Renal pelvis (tissue), 1 donor: ENCODE measurements at regions not wholly inside any gene's neighbourhood (a gene's known extent, or its start where the extent isn't known, plus 50 kb on each side); places are given as distances from the start of the nearest gene placed in this dataset.

Source experiments
- DNase-seq: peaks from one replicate; pipeline ENCODE4 v3.0.0-alpha.2; 2013

- no peak for DNase-seq
Measured at GRCh38 chr7:110043519-110043918, 1047.4 kb upstream of the LRRN3 start.

GRCh38 chr7:110050785-110051184 is 1040.1 kb upstream of the LRRN3 start:
- DNase-seq = no peak

GRCh38 chr7:110051372-110051771 is 1039.6 kb upstream of the LRRN3 start:
- DNase-seq = no peak

GRCh38 chr7:110056331-110056730 is 1034.6 kb upstream of the LRRN3 start:
- no peak for DNase-seq

- no peak for DNase-seq
Measured at GRCh38 chr7:110058401-110058800, 1032.5 kb upstream of the LRRN3 start.

- DNase-seq = no peak
Measured at GRCh38 chr7:110061387-110061786, 1029.5 kb upstream of the LRRN3 start.

GRCh38 chr7:110065121-110065520 is 1025.8 kb upstream of the LRRN3 start:
- no peak for DNase-seq

- DNase-seq = no peak
Measured at GRCh38 chr7:110066843-110067242, 1024.1 kb upstream of the LRRN3 start.

GRCh38 chr7:110071192-110071591 is 1019.7 kb upstream of the LRRN3 start:
- no peak for DNase-seq

GRCh38 chr7:110075450-110075849 is 1015.5 kb upstream of the LRRN3 start:
- DNase-seq = no peak

GRCh38 chr7:110076194-110076593 is 1014.7 kb upstream of the LRRN3 start:
- DNase-seq = no peak

- DNase-seq = no peak
Measured at GRCh38 chr7:110084181-110084807, 1006.6 kb upstream of the LRRN3 start.

- DNase-seq = peak; percentile 14
Measured at GRCh38 chr7:110090110-110090820, 1000.7 kb upstream of the LRRN3 start.

- DNase-seq = no peak
Measured at GRCh38 chr7:110095372-110096052, 995.4 kb upstream of the LRRN3 start.

- DNase-seq = no peak
Measured at GRCh38 chr7:110104243-110104642, 986.7 kb upstream of the LRRN3 start.

- DNase-seq = no peak
Measured at GRCh38 chr7:110105307-110105706, 985.6 kb upstream of the LRRN3 start.

- DNase-seq = no peak
Measured at GRCh38 chr7:110105840-110106239, 985.1 kb upstream of the LRRN3 start.

- no peak for DNase-seq
Measured at GRCh38 chr7:110119883-110120581, 970.9 kb upstream of the LRRN3 start.

- no peak for DNase-seq
Measured at GRCh38 chr7:110129159-110129558, 961.8 kb upstream of the LRRN3 start.

GRCh38 chr7:110130669-110131068 is 960.3 kb upstream of the LRRN3 start:
- DNase-seq = no peak

- DNase-seq = no peak
Measured at GRCh38 chr7:110131344-110131743, 959.6 kb upstream of the LRRN3 start.

GRCh38 chr7:110139056-110139455 is 951.9 kb upstream of the LRRN3 start:
- DNase-seq = no peak
